ENCODE measurements at regions not wholly inside any gene's neighbourhood (a gene's known extent, or its start where the extent isn't known, plus 50 kb on each side); places are given as distances from the start of the nearest gene placed in this dataset.

DNA sequence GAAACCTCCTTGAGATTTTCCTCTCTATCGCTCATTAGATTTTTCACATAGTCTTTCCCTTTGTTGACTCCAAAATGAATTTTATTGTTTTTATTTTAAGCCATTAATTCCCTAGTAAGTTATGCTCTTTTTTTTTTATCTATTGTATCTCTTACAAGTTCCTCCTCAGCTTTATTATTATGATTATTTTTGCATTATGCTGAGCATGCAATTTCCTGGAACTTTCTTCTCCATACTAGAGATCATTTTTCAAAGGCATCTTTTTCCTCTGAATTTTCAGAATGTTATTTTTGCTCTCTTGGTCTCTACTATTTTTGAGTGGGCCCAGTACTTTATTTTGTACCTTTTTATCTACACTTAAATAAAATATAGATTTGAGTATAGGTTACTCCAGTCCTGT lies 376.6 kb upstream of the SEMA6A start:
- TF ChIP-seq POLR2A (IDR thresholded peaks at IDR 0.05) (no peak), CTCF (IDR thresholded peaks at IDR 0.05) (no peak), POLR2AphosphoS5 (IDR thresholded peaks at IDR 0.05) (no peak)
